ENCODE measurements at regions not wholly inside any gene's neighbourhood (a gene's known extent, or its start where the extent isn't known, plus 50 kb on each side); places are given as distances from the start of the nearest gene placed in this dataset.

DNA sequence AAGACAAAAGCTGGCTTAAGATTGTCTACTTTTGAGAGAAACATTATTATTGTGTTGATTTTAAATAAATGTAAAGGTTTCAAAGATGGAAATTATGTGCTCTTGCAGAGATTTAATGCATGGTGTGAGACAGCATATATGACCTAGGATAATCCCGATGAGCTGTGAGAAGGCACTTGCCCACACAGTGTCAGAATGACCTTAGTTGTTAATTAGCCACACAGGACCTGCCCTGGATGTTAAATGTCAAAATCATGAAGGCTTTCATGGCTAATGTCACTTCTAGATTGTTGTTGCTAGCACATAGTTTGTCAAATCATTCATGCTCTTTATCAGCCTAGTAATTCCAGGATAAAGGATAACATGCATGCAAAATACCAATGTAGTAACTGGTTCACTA, 135.3 kb upstream of the GAP43 start:
- Mint-ChIP-seq H3K36me3 (ENCODE audit: low read depth) (no peaks in the 10 kb centered on the region), H3K27ac (no peak overlapping the region), H3K27me3 (peaks cover 20% of the 10 kb centered on the region), H3K4me3 (no peak overlapping the region), H3K9me3 (ENCODE audit: low read depth) (peaks cover 2% of the 10 kb centered on the region), H3K4me1 (no peaks in the 10 kb centered on the region)
- CTCF ChIA-PET: no interaction called here
- DNase-seq: no peak
- POLR2A ChIA-PET: no interaction called here
- ATAC-seq: no peak
- intact Hi-C loops (cut with DNase I, micrococcal nuclease): no loop called here

DNA sequence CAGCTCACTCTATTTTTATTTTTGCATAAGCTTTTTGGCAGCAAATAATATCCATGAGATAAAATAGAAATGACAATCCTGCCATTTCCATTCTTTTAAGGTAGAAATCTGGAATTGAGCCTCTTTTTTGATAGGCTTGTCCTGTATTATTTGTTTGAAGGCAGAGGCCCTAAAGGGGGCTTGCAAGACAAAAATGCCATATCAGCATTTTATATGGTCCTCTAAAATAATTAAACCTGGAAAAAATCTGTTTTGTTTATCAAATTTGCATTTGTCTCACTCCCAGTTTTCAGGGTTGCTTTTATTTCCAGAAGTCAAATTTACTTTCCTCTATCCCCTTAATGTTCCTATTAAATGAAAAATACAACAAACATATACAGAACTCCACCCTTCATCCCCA, 134.9 kb upstream of the GAP43 start:
- ChIA-PET CTCF (no interaction called here), POLR2A (no interaction called here)
- Mint-ChIP-seq H3K36me3 (ENCODE audit: low read depth) (no peaks in the 10 kb centered on the region), H3K27ac (no peak overlapping the region), H3K9me3 (ENCODE audit: low read depth) (peaks cover under 1% of the 10 kb centered on the region), H3K4me3 (no peak overlapping the region), H3K4me1 (no peaks in the 10 kb centered on the region), H3K27me3 (peaks cover 19% of the 10 kb centered on the region)
- no peak for ATAC-seq
- no peak for DNase-seq
- intact Hi-C loops (cut with DNase I, micrococcal nuclease): no loop called here

DNA sequence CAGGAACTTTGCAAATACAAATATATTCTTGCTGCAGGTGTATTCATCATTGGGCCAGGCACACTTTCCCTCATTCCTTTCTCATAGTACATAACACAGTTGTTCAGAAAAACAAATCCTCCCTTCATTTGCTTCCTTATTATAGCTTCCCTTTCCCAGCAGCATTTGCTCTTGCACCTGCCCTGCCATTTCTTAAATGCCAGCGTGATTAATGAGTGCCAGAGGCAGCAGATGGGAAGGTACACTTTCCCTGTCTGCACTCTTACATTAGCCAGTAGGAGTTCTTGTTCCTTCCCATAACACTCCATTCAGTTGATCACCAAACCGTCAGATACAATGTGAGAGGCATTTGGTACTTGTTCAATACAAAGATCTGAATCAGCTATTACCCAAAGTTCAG, 128.5 kb upstream of the GAP43 start:
- ChIA-PET POLR2A (no interaction called here), CTCF (interaction anchor here (1.3 kb wide), 1 partner anchor 9 kb away, joined by 3 read pairs; no protein-coding TSS in a partner anchor)
- no peaks in the 10 kb centered on the region for H3K36me3 Mint-ChIP-seq (ENCODE audit: low read depth)
- no peak for DNase-seq
- intact Hi-C loops (cut with DNase I, micrococcal nuclease): no loop called here
- H3K27ac Mint-ChIP-seq: no peak overlapping the region
- H3K9me3 Mint-ChIP-seq (ENCODE audit: low read depth): no peaks in the 10 kb centered on the region
- H3K27me3 Mint-ChIP-seq: peaks cover 13% of the 10 kb centered on the region
- ATAC-seq: no peak
- H3K4me3 Mint-ChIP-seq: no peak overlapping the region
- H3K4me1 Mint-ChIP-seq: no peaks in the 10 kb centered on the region

- POLR2A ChIA-PET: no interaction called here
- DNase-seq: no peak
- Mint-ChIP-seq H3K36me3 (ENCODE audit: low read depth) (no peaks in the 10 kb centered on the region), H3K27ac (no peak overlapping the region), H3K4me1 (no peaks in the 10 kb centered on the region), H3K27me3 (peaks cover 8% of the 10 kb centered on the region), H3K4me3 (no peak overlapping the region), H3K9me3 (ENCODE audit: low read depth) (no peaks in the 10 kb centered on the region)
- no peak for ATAC-seq
- intact Hi-C loops (cut with DNase I, micrococcal nuclease): no loop called here
- CTCF ChIA-PET: interaction anchor here (0.7 kb wide), 1 partner anchor 154 kb away, joined by 3 read pairs; no protein-coding TSS in a partner anchor
Measured at GRCh38 chr3:115498421-115498820, 124.9 kb upstream of the GAP43 start.

GRCh38 chr3:115498898-115499297, 124.4 kb upstream of the GAP43 start:
- ATAC-seq (no peak), DNase-seq (no peak)
- CTCF ChIA-PET: interaction anchor here (0.7 kb wide), 2 partner anchors 12 to 154 kb away, joined by 3 read pairs; no protein-coding TSS in a partner anchor
- POLR2A ChIA-PET: no interaction called here
- H3K27me3 Mint-ChIP-seq: peaks cover 8% of the 10 kb centered on the region
- H3K9me3 Mint-ChIP-seq (ENCODE audit: low read depth): no peaks in the 10 kb centered on the region
- no peak overlapping the region for H3K27ac Mint-ChIP-seq
- H3K4me3 Mint-ChIP-seq: no peak overlapping the region
- H3K4me1 Mint-ChIP-seq: no peaks in the 10 kb centered on the region
- intact Hi-C loops (cut with DNase I, micrococcal nuclease): no loop called here
- H3K36me3 Mint-ChIP-seq (ENCODE audit: low read depth): no peaks in the 10 kb centered on the region

- no peak overlapping the region for H3K4me3 Mint-ChIP-seq
- peaks cover 8% of the 10 kb centered on the region for H3K27me3 Mint-ChIP-seq
- POLR2A ChIA-PET: no interaction called here
- H3K36me3 Mint-ChIP-seq (ENCODE audit: low read depth): no peaks in the 10 kb centered on the region
- H3K9me3 Mint-ChIP-seq (ENCODE audit: low read depth): no peaks in the 10 kb centered on the region
- no peak for DNase-seq
- ATAC-seq: no peak
- no peak overlapping the region for H3K27ac Mint-ChIP-seq
- intact Hi-C loops (cut with DNase I, micrococcal nuclease): no loop called here
- CTCF ChIA-PET: no interaction called here
- H3K4me1 Mint-ChIP-seq: no peaks in the 10 kb centered on the region
Measured at GRCh38 chr3:115499666-115500065, 123.6 kb upstream of the GAP43 start.

DNA sequence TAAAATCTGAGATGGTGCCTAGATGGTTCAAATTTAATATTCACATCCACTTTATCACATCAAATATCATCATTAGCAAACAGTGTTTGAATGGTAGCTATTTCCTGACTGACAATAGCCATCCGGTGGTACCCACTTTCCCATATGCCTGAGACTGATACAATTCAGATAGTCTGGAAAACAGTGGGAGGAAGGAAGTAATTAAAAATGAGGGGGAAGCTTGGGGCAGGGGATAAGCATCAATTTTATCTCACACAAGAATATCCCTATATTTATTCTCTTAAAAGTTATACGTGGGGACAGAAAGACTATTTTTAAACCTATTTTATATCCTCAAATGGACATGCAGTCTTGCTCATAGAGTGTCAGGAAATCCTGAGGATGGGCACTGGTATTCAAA, 122.5 kb upstream of the GAP43 start:
- ATAC-seq: no peak
- Mint-ChIP-seq H3K36me3 (ENCODE audit: low read depth) (no peaks in the 10 kb centered on the region), H3K27me3 (peaks cover 4% of the 10 kb centered on the region), H3K4me1 (no peaks in the 10 kb centered on the region), H3K27ac (no peak overlapping the region), H3K9me3 (ENCODE audit: low read depth) (peaks cover 4% of the 10 kb centered on the region), H3K4me3 (no peak overlapping the region)
- intact Hi-C loops (cut with DNase I, micrococcal nuclease): no loop called here
- CTCF ChIA-PET: no interaction called here
- no peak for DNase-seq
- POLR2A ChIA-PET: no interaction called here

- Mint-ChIP-seq H3K4me3 (no peak overlapping the region), H3K9me3 (ENCODE audit: low read depth) (peaks cover 4% of the 10 kb centered on the region), H3K27me3 (peaks cover 6% of the 10 kb centered on the region), H3K4me1 (no peaks in the 10 kb centered on the region), H3K36me3 (ENCODE audit: low read depth) (no peaks in the 10 kb centered on the region), H3K27ac (no peak overlapping the region)
- ATAC-seq: no peak
- ChIA-PET CTCF (no interaction called here), POLR2A (no interaction called here)
- no peak for DNase-seq
- intact Hi-C loops (cut with DNase I, micrococcal nuclease): no loop called here
Measured at GRCh38 chr3:115502128-115502527, 121.2 kb upstream of the GAP43 start.

DNA sequence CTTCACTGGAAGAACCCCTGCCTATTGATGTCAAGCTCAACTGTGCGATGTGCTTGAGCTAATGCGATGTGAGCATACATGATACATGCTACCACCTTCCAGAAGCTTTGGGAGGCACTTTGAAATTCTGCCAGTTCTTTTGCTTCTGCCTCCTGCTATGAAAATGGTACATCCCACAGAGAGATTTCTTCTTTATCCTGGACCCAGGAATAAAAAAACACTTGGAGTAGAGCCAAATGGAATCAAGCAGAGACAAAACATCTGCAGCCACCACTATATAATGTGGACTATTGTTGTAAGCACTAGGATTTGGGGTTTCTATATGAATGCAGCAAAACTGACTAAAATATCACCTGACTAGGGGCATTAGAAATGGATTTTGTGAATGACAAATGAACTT, 119.9 kb upstream of the GAP43 start:
- intact Hi-C loops (cut with DNase I, micrococcal nuclease): no loop called here
- no peak for ATAC-seq
- Mint-ChIP-seq H3K27me3 (peaks cover 12% of the 10 kb centered on the region), H3K4me1 (no peaks in the 10 kb centered on the region), H3K4me3 (no peak overlapping the region), H3K9me3 (ENCODE audit: low read depth) (peaks cover 4% of the 10 kb centered on the region), H3K27ac (no peak overlapping the region), H3K36me3 (ENCODE audit: low read depth) (no peaks in the 10 kb centered on the region)
- no peak for DNase-seq
- CTCF ChIA-PET: no interaction called here
- POLR2A ChIA-PET: no interaction called here

- DNase-seq: no peak
- no peaks in the 10 kb centered on the region for H3K36me3 Mint-ChIP-seq (ENCODE audit: low read depth)
- H3K4me1 Mint-ChIP-seq: peaks cover 12% of the 10 kb centered on the region
- peaks cover 50% of the 10 kb centered on the region for H3K27me3 Mint-ChIP-seq
- ChIA-PET CTCF (interaction anchor here (0.7 kb wide), 1 partner anchor 13 kb away, joined by 3 read pairs; no protein-coding TSS in a partner anchor), POLR2A (no interaction called here)
- intact Hi-C loops (cut with DNase I, micrococcal nuclease): no loop called here
- peaks cover 4% of the 10 kb centered on the region for H3K9me3 Mint-ChIP-seq (ENCODE audit: low read depth)
- no peak overlapping the region for H3K27ac Mint-ChIP-seq
- ATAC-seq: no peak
- H3K4me3 Mint-ChIP-seq: no peak overlapping the region
Measured at GRCh38 chr3:115508562-115508961, 114.7 kb upstream of the GAP43 start.

DNA sequence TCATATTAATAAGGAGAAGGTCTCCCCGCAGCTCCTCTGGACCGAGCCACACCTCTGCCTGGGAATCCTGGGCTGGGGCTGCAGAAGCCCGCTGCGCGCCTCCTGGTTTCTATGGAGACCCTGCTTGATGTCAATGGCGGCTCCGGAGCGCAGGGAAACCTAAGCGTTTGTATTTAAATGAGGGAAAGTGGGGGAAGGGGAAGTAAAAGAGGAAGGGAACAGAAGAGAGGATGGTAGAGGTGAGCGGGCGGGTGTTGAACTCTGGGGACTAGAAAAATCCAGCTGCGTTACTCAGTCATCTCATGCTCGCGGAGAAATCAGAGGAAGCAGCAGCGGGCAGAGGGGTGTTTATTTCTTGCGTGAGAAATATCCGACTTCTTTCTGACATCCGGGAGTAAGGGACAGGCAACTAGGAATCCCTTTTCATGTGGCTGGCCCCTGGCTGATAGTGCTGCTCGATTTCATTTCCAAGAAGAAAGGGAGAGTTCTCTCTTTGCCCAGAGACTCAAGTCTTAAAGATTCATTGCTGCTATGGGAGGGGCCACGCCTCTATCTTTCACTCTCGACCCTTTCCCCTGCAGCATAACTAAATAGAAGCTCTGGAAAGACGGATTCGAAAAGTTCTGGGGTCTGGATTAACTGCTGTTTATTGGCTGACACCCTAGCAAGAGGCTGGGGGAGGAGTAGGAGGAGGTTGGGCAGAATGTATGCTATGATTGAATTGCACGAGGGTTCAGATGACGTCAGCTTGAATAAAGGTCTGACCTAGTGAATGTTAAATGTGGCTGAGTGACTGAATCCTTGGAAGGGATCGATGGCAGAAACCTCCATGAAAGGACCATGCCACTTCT, 110.5 kb upstream of the GAP43 start:
- Mint-ChIP-seq H3K27me3 (peaks cover 45% of the 10 kb centered on the region), H3K27ac (peak overlapping the region; percentile 52), H3K4me1 (peaks cover 19% of the 10 kb centered on the region), H3K4me3 (peak overlapping the region; percentile 76), H3K9me3 (ENCODE audit: low read depth) (no peaks in the 10 kb centered on the region), H3K36me3 (ENCODE audit: low read depth) (no peaks in the 10 kb centered on the region)
- intact Hi-C loops (cut with DNase I, micrococcal nuclease): loop anchor here (10.0 kb wide), 2 partner anchors 152 to 418 kb away; no protein-coding TSS in a partner anchor
- ChIA-PET POLR2A (interaction anchor here (0.6 kb wide), 1 partner anchor 39 kb away, joined by 3 read pairs; no protein-coding TSS in a partner anchor), CTCF (interaction anchor here (0.8 kb wide), 1 partner anchor 12 kb away, joined by 3 read pairs; no protein-coding TSS in a partner anchor)
- DNase-seq (peak; percentile 43), ATAC-seq (peak; percentile 71)

- POLR2A ChIA-PET: interaction anchor here (0.6 kb wide), 1 partner anchor 38 kb away, joined by 3 read pairs; no protein-coding TSS in a partner anchor
- CTCF ChIA-PET: no interaction called here
- Mint-ChIP-seq H3K9me3 (ENCODE audit: low read depth) (no peaks in the 10 kb centered on the region), H3K36me3 (ENCODE audit: low read depth) (no peaks in the 10 kb centered on the region), H3K27me3 (peaks cover 39% of the 10 kb centered on the region), H3K4me3 (peak overlapping the region; percentile 76), H3K27ac (no peak overlapping the region), H3K4me1 (peaks cover 19% of the 10 kb centered on the region)
- ATAC-seq: no peak
- intact Hi-C loops (cut with DNase I, micrococcal nuclease): loop anchor here (10.0 kb wide), 2 partner anchors 151 to 419 kb away; no protein-coding TSS in a partner anchor
- DNase-seq: no peak
Measured at GRCh38 chr3:115513416-115513800, 109.9 kb upstream of the GAP43 start.
